Uterus (tissue), 3 donors: ENCODE measurements at regions not wholly inside any gene's neighbourhood (a gene's known extent, or its start where the extent isn't known, plus 50 kb on each side); places are given as distances from the start of the nearest gene placed in this dataset.

Source experiments
- DNase-seq, 2 donors: peaks; one replicate each; pipeline ENCODE4 v3.0.0-alpha.2; 2019 to 2020
- H3K27ac ChIP-seq, 2 donors: fragments of 200-600 bp; sonication (generic); 1 replicate in 1 of 2; 2 replicates in 1 of 2; pipeline ENCODE4 v1.5.1; 2016 to 2018
- H3K27me3 ChIP-seq, 2 donors: fragments of 200-600 bp; sonication (generic); one replicate each; pipeline ENCODE4 v1.5.1; 2018 to 2019; ENCODE audit warnings: control low read depth in 1 of 2
- H3K36me3 ChIP-seq, 2 donors: fragments of 200-600 bp; sonication (generic); one replicate each; pipeline ENCODE4 v1.5.1; 2019; ENCODE audit warnings: control low read depth in 1 of 2
- H3K4me1 ChIP-seq, 2 donors: fragments of 200-600 bp; sonication (generic); one replicate each; pipeline ENCODE4 v1.5.1; 2018 to 2019; ENCODE audit warnings: control low read depth in 1 of 2
- H3K4me3 ChIP-seq, 2 donors: fragments of 200-600 bp; sonication (generic); 1 replicate in 1 of 2; 2 replicates in 1 of 2; pipeline ENCODE4 v1.5.1; 2018 to 2019; ENCODE audit warnings: mild to moderate bottlenecking in 1 of 2
- H3K9me3 ChIP-seq, 2 donors: fragments of 200-600 bp; sonication (generic); one replicate each; pipeline ENCODE4 v1.5.1; 2019; ENCODE audit warnings: control low read depth in 1 of 2
- CTCF ChIP-seq, 4 experiments: fragments of 200-600 bp in 2 of 4; fragments of 450-650 bp in 2 of 4; sonication (generic) in 2 of 4; IDR thresholded peaks; one replicate each; pipeline ENCODE4 v1.5.1; 2016 to 2019; ENCODE audit warnings: antibody characterized with exemption in 4 of 4, mild to moderate bottlenecking in 2 of 4, moderate library complexity in 1 of 4
- POLR2A ChIP-seq, 2 donors: fragments of 450-650 bp; IDR thresholded peaks; one replicate each; pipeline ENCODE4 v1.6.1; 2016; ENCODE audit warnings: antibody characterized with exemption in 2 of 2, mild to moderate bottlenecking in 1 of 2, moderate library complexity in 1 of 2
- intact Hi-C: fragments of 100-400 bp; cut with DNase I; formaldehyde crosslinking; loops from one replicate; pipeline ENCODE4 v1.15.1; 2023; ENCODE audit warnings: low total_unique reads
- donor health status: DM: yes; HTN: yes; CAD: no.

DNA sequence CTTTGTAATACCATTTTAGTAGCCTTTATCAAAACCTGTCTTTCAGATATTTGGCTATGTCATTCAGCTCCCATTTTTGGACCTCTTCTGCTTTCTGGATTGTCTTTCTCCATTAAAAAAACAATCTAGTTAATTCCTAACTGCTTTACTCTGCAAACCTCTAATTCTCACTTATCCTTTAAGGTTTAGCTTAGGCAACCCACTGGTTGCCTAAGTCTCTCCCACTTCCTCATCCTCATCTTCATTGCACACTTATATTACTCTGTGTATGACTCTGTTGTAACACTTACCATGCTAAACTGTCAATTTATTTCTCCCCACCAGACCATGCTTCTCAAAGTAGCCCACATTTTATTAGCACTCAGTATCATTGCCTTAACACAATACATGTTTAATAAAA is 205.0 kb upstream of the DMRTA1 start:
- Histone ChIP-seq H3K4me3 (no peak overlapping the region), H3K4me1 (no peaks in the 10 kb centered on the region), H3K36me3 (no peaks in the 10 kb centered on the region), H3K27ac (no peak overlapping the region), H3K9me3 (no peaks in the 10 kb centered on the region), H3K27me3 (no peaks in the 10 kb centered on the region)
- TF ChIP-seq POLR2A (IDR thresholded peaks at IDR 0.05) (no peak), CTCF (IDR thresholded peaks at IDR 0.05) (no peak)
- intact Hi-C loops: loop anchor here (10.0 kb wide), 1 partner anchor 427 kb away; no protein-coding TSS in a partner anchor
- DNase-seq: no peak

DNA sequence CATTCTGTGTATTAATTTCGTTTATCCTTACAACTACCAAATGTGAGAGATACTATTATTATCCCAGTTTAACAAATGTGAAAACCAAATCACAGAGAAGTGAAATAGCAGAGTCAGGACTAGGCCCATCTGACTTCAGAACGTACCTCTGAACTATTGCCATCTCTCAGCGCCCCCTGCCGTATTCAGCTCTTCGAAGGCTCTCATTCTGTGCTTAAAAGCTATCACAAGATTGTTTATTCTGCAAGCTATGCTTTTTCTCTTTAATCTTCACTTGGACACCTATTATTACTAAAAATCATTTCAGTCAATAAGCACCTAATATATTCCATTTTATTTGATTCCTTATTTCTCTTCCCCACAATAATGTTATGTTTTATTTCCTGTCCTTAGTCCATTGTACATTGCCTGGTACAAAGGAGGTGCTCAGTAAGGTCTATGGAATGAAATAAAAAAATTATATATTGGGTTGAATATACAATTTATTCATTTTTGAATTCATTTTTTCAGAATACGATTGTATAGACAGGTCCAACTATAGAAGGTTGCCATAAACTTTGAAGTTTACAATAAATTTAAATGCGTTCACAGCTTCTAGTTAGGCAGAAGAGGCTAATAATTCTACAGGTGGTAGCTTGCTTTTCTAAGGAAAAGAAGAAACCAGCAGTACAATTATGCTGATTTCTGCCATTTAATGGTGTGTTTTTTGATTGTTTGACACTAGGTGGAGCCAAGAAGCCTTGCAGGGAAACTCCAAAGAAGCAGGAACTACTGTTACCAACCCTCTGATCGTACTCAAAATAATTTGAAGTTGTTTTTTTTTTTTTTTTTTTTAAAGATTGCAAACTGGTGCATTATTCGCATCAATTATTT is 202.2 kb upstream of the DMRTA1 start:
- intact Hi-C loops: loop anchor here (10.0 kb wide), 1 partner anchor 430 kb away; no protein-coding TSS in a partner anchor
- H3K9me3 ChIP-seq: no peaks in the 10 kb centered on the region
- DNase-seq: no peak
- TF ChIP-seq CTCF (IDR thresholded peaks at IDR 0.05) (peak; percentile 24 to 47 (median 30)), POLR2A (IDR thresholded peaks at IDR 0.05) (no peak)
- H3K27me3 ChIP-seq: no peaks in the 10 kb centered on the region
- H3K4me1 ChIP-seq: no peaks in the 10 kb centered on the region
- H3K4me3 ChIP-seq: no peak overlapping the region
- no peak overlapping the region for H3K27ac ChIP-seq
- H3K36me3 ChIP-seq: no peaks in the 10 kb centered on the region

GRCh38 chr9:22255337-22255736 is 191.3 kb upstream of the DMRTA1 start:
- no peak overlapping the region for H3K27ac ChIP-seq
- no peak for DNase-seq
- H3K9me3 ChIP-seq: peaks cover 0 to 20% of the 10 kb centered on the region in 2 donors
- H3K4me1 ChIP-seq: no peaks in the 10 kb centered on the region
- H3K27me3 ChIP-seq: no peaks in the 10 kb centered on the region
- no peak overlapping the region for H3K4me3 ChIP-seq
- intact Hi-C loops: no loop called here
- no peaks in the 10 kb centered on the region for H3K36me3 ChIP-seq
- TF ChIP-seq CTCF (IDR thresholded peaks at IDR 0.05): no peak

DNA sequence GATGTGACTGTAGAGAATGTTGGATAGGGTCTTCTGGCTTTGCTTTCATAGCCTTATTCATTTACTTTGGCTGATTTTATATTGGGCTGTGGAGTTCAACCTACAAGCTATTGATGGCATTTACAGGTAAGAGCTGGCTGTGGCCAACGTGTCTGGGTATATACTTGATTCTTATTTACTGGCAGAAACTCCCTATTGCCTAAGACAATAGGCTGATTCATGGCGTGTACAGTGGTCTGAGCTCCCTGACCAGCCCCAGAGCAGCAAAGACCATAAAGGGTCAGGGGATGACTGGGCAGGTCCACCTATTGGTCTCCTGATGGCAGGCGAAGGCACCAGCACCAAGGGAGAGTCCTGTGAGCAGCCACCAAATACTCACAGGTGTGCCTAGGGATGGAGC is 190.2 kb upstream of the DMRTA1 start:
- Histone ChIP-seq H3K4me3 (no peak overlapping the region), H3K36me3 (no peaks in the 10 kb centered on the region), H3K9me3 (peaks cover 0 to 11% of the 10 kb centered on the region in 2 donors), H3K27me3 (no peaks in the 10 kb centered on the region), H3K4me1 (no peaks in the 10 kb centered on the region), H3K27ac (no peak overlapping the region)
- intact Hi-C loops: no loop called here
- no peak for DNase-seq
- TF ChIP-seq POLR2A (IDR thresholded peaks at IDR 0.05) (no peak), CTCF (IDR thresholded peaks at IDR 0.05) (no peak)

GRCh38 chr9:22257026-22257816 is 189.4 kb upstream of the DMRTA1 start:
- intact Hi-C loops: no loop called here
- no peak overlapping the region for H3K4me3 ChIP-seq
- H3K4me1 ChIP-seq: no peaks in the 10 kb centered on the region
- no peaks in the 10 kb centered on the region for H3K36me3 ChIP-seq
- no peak overlapping the region for H3K27ac ChIP-seq
- no peaks in the 10 kb centered on the region for H3K27me3 ChIP-seq
- TF ChIP-seq POLR2A (IDR thresholded peaks at IDR 0.05): no peak
- no peak for TF ChIP-seq CTCF (IDR thresholded peaks at IDR 0.05)
- no peak for DNase-seq
- peaks cover 0 to 6% of the 10 kb centered on the region in 2 donors for H3K9me3 ChIP-seq
